Caco-2 (cell line): ENCODE measurements at regions not wholly inside any gene's neighbourhood (a gene's known extent, or its start where the extent isn't known, plus 50 kb on each side); places are given as distances from the start of the nearest gene placed in this dataset.

ENCODE experiments used
- BruUV-seq: library from RNA; stranded (reverse); fragments of 400-500 nt; replicated peaks from 2 replicates; lab custom pipeline; 2021; lab: Mats Ljungman, UMichigan
- CTCF ChIA-PET: fragments of 300-600 bp; sonication (Branson Sonifier 250); formaldehyde crosslinking; loops from one replicate; lab custom pipeline; 2022; ENCODE audit warnings: antibody characterized with exemption; lab: Charles Lee
- POLR2A ChIA-PET: fragments of 300-600 bp; sonication (Branson Sonifier 250); formaldehyde crosslinking; loops from one replicate; lab custom pipeline; 2022; ENCODE audit warnings: antibody characterized with exemption; lab: Charles Lee
- DNase-seq, 2 experiments: peaks; one replicate each; pipeline versions ENCODE4 v3.0.0 to v3.0.0-alpha.2; 2020 to 2022
- H3K27me3 ChIP-seq: replicated peaks from 2 replicates; pipeline ENCODE4 v1.6.0; 2011; ENCODE audit warnings: low read length; ENCODE audit not compliant: control insufficient read depth, insufficient read depth
- H3K36me3 ChIP-seq: 2 replicates; pipeline ENCODE4 v1.5.1; 2011; ENCODE audit warnings: low read length; ENCODE audit not compliant: control insufficient read depth, insufficient read depth
- H3K4me1 ChIP-seq: fragments of 250-450 bp; sonication (Bioruptor Pico); 2 replicates; pipeline ENCODE4 v1.5.1; 2020; ENCODE audit warnings: mild to moderate bottlenecking
- H3K4me3 ChIP-seq: 2 replicates; pipeline ENCODE4 v1.5.1; 2011; ENCODE audit warnings: low read depth, mild to moderate bottlenecking, control low read depth, low read length
- H3K9me3 ChIP-seq: fragments of 250-450 bp; sonication (Bioruptor Pico); 2 replicates; pipeline ENCODE4 v1.5.1; 2020; ENCODE audit warnings: mild to moderate bottlenecking, moderate library complexity
- H3K27ac Mint-ChIP-seq: one replicate; pipeline ENCODE4 v1.8.0; 2022; ENCODE audit warnings: mixed read lengths; ENCODE audit not compliant: unreplicated experiment
- H3K27me3 Mint-ChIP-seq: one replicate; pipeline ENCODE4 v1.8.0; 2022; ENCODE audit warnings: mixed read lengths; ENCODE audit not compliant: insufficient read depth, unreplicated experiment
- H3K36me3 Mint-ChIP-seq: one replicate; pipeline ENCODE4 v1.8.0; 2022; ENCODE audit warnings: mild to moderate bottlenecking, mixed read lengths; ENCODE audit not compliant: insufficient read depth, unreplicated experiment
- H3K4me1 Mint-ChIP-seq: one replicate; pipeline ENCODE4 v1.8.0; 2022; ENCODE audit warnings: low read depth, mixed read lengths; ENCODE audit not compliant: unreplicated experiment
- H3K4me3 Mint-ChIP-seq: one replicate; pipeline ENCODE4 v1.8.0; 2022; ENCODE audit warnings: mild to moderate bottlenecking, moderate library complexity, mixed read lengths; ENCODE audit not compliant: unreplicated experiment
- H3K9me3 Mint-ChIP-seq: one replicate; pipeline ENCODE4 v1.8.0; 2022; ENCODE audit warnings: mixed read lengths; ENCODE audit not compliant: unreplicated experiment
- CTCF ChIP-seq, 2 experiments: fragments of 200-600 bp in 1 of 2; IDR thresholded peaks; 1 replicate in 1 of 2; 2 replicates in 1 of 2; pipeline versions ENCODE4 v1.5.1 to v1.8.0; 2011 to 2022; ENCODE audit warnings: antibody characterized with exemption in 1 of 2, control low read depth in 1 of 2, inconsistent platforms in 1 of 2, low read depth in 1 of 2, low read length in 1 of 2, mild to moderate bottlenecking in 1 of 2, moderate library complexity in 1 of 2; ENCODE audit not compliant: insufficient read depth in 1 of 2, severe bottlenecking in 1 of 2, unreplicated experiment in 1 of 2
- intact Hi-C: fragments of 100-400 bp; cut with micrococcal nuclease; formaldehyde crosslinking; loops from one replicate; pipeline ENCODE4 v1.10.0; 2022; ENCODE audit not compliant: unreplicated experiment

- Histone ChIP-seq H3K36me3 (no peaks in the 10 kb centered on the region), H3K4me1 (no peaks in the 10 kb centered on the region), H3K4me3 (no peak overlapping the region), H3K27me3 (no peaks in the 10 kb centered on the region), H3K9me3 (no peaks in the 10 kb centered on the region)
- no peak overlapping the region for H3K4me3 Mint-ChIP-seq
- no peak for DNase-seq
- H3K27ac Mint-ChIP-seq, result no peak overlapping the region
- no peaks in the 10 kb centered on the region for H3K27me3 Mint-ChIP-seq
- ChIA-PET CTCF (no interaction called here), POLR2A (no interaction called here)
- H3K36me3 Mint-ChIP-seq, result no peaks in the 10 kb centered on the region
- intact Hi-C loops, result no loop called here
- no peak for TF ChIP-seq CTCF (IDR thresholded peaks at IDR 0.05; ENCODE audit: insufficient read depth in 1 of 2, low read depth in 1 of 2, low read length in 1 of 2, severe bottlenecking in 1 of 2, unreplicated experiment in 1 of 2)
- H3K4me1 Mint-ChIP-seq, result no peaks in the 10 kb centered on the region
- no peaks in the 10 kb centered on the region for H3K9me3 Mint-ChIP-seq
- no TSS peak for BruUV-seq
Measured at GRCh38 chr5:15346738-15347137, 153.2 kb upstream of the FBXL7 start.

- H3K4me1 ChIP-seq, result no peaks in the 10 kb centered on the region
- no peaks in the 10 kb centered on the region for H3K36me3 Mint-ChIP-seq
- no TSS peak for BruUV-seq
- H3K4me3 ChIP-seq, result no peak overlapping the region
- H3K9me3 Mint-ChIP-seq, result no peaks in the 10 kb centered on the region
- DNase-seq, result no peak
- TF ChIP-seq CTCF (IDR thresholded peaks at IDR 0.05; ENCODE audit: insufficient read depth in 1 of 2, low read depth in 1 of 2, low read length in 1 of 2, severe bottlenecking in 1 of 2, unreplicated experiment in 1 of 2), result no peak
- POLR2A ChIA-PET, result no interaction called here
- H3K27me3 ChIP-seq, result no peaks in the 10 kb centered on the region
- intact Hi-C loops, result no loop called here
- CTCF ChIA-PET, result no interaction called here
- H3K9me3 ChIP-seq, result no peaks in the 10 kb centered on the region
- H3K27me3 Mint-ChIP-seq, result no peaks in the 10 kb centered on the region
- no peaks in the 10 kb centered on the region for H3K4me1 Mint-ChIP-seq
- no peak overlapping the region for H3K4me3 Mint-ChIP-seq
- no peak overlapping the region for H3K27ac Mint-ChIP-seq
- H3K36me3 ChIP-seq, result no peaks in the 10 kb centered on the region
Measured at GRCh38 chr5:15344954-15345353, 155.0 kb upstream of the FBXL7 start.

GRCh38 chr5:15338546-15338945 lies 161.4 kb upstream of the FBXL7 start:
- no peak overlapping the region for H3K4me3 Mint-ChIP-seq

More at GRCh38 chr5:15338546-15338945, 161.4 kb upstream of the FBXL7 start:
- BruUV-seq, result no TSS peak
- Mint-ChIP-seq H3K27me3 (no peaks in the 10 kb centered on the region), H3K36me3 (no peaks in the 10 kb centered on the region), H3K4me1 (no peaks in the 10 kb centered on the region), H3K9me3 (no peaks in the 10 kb centered on the region), H3K27ac (no peak overlapping the region)
- no peaks in the 10 kb centered on the region for H3K27me3 ChIP-seq
- POLR2A ChIA-PET, result no interaction called here
- TF ChIP-seq CTCF (IDR thresholded peaks at IDR 0.05; ENCODE audit: insufficient read depth in 1 of 2, low read depth in 1 of 2, low read length in 1 of 2, severe bottlenecking in 1 of 2, unreplicated experiment in 1 of 2), result no peak
- DNase-seq, result no peak
- H3K4me1 ChIP-seq, result no peaks in the 10 kb centered on the region
- H3K9me3 ChIP-seq, result no peaks in the 10 kb centered on the region
- intact Hi-C loops, result no loop called here
- no peaks in the 10 kb centered on the region for H3K36me3 ChIP-seq
- H3K4me3 ChIP-seq, result no peak overlapping the region
- CTCF ChIA-PET, result interaction anchor here (0.6 kb wide), 1 partner anchor 11 kb away, joined by 3 read pairs; no protein-coding TSS in a partner anchor
